NT2/D1 (cell line): ENCODE measurements at regions not wholly inside any gene's neighbourhood (a gene's known extent, or its start where the extent isn't known, plus 50 kb on each side); places are given as distances from the start of the nearest gene placed in this dataset.

Experiments used
- DNase-seq: peaks from one replicate; pipeline ENCODE4 v3.0.0-alpha.2; 2011; ENCODE audit warnings: low read depth, low spot score
- H3K27me3 ChIP-seq: 2 replicates; pipeline ENCODE4 v1.6.0; 2011; ENCODE audit warnings: mild to moderate bottlenecking; ENCODE audit not compliant: insufficient read length, insufficient read depth
- H3K36me3 ChIP-seq: 2 replicates; pipeline ENCODE4 v1.6.1; 2011; ENCODE audit warnings: mild to moderate bottlenecking, low read length, mixed read lengths; ENCODE audit not compliant: insufficient read depth, insufficient read length
- H3K4me1 ChIP-seq: 2 replicates; pipeline ENCODE4 v1.5.1; 2011; ENCODE audit not compliant: insufficient read depth, insufficient read length
- H3K4me3 ChIP-seq: 2 replicates; pipeline ENCODE4 v1.5.1; 2011; ENCODE audit warnings: low read depth; ENCODE audit not compliant: insufficient read length
- H3K9ac ChIP-seq: 2 replicates; pipeline ENCODE4 v1.6.0; 2011; ENCODE audit warnings: low read depth; ENCODE audit not compliant: insufficient read length
- H3K9me3 ChIP-seq: 2 replicates; pipeline ENCODE4 v1.5.1; 2011; ENCODE audit warnings: mild to moderate bottlenecking, low read length; ENCODE audit not compliant: insufficient read depth
- SUZ12 ChIP-seq: IDR thresholded peaks from 2 replicates; pipeline ENCODE4 v1.6.1; 2011; ENCODE audit not compliant: insufficient read length, insufficient read depth; ENCODE audit errors: extremely low read depth
- YY1 ChIP-seq: IDR thresholded peaks from 2 replicates; pipeline ENCODE4 v1.6.1; 2011; ENCODE audit not compliant: insufficient read length, insufficient read depth
- ZNF274 ChIP-seq: IDR thresholded peaks from 2 replicates; pipeline ENCODE4 v1.6.1; 2011; ENCODE audit warnings: mild to moderate bottlenecking, low read depth, low read length

DNA sequence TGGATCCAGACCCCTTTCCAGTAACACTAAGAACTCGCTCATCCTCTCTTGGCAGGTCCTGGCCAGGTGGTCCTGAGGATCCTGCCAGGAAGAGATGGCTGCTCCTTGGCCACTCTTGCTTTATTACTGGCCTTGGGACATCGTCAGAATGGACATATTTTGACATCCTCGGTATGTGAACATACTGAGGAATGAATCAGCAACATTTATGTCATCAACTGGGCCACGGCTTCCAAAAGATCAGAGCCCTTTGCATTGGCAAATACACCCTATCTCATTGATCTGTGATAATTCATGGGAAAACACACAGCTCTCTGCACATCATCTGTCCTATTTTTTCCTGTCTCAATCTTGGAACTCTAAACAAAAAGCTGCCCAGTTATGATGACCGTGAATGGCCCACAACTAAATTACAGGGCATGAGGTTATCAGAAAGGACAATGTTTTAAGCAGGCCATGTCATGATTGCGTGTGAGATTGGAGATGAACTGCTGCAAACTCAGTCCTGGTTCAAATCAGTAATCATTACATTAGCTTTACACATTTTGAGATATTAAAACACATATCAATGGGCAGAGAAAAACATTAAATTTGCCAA lies 1325.8 kb downstream of the AACS start:
- Histone ChIP-seq H3K9ac (no peak overlapping the region), H3K4me1 (no peaks in the 10 kb centered on the region), H3K4me3 (no peak overlapping the region), H3K36me3 (no peaks in the 10 kb centered on the region), H3K27me3 (no peaks in the 10 kb centered on the region), H3K9me3 (no peaks in the 10 kb centered on the region)
- TF ChIP-seq SUZ12 (no peak), ZNF274 (no peak), YY1 (no peak)
- DNase-seq = no peak

DNA sequence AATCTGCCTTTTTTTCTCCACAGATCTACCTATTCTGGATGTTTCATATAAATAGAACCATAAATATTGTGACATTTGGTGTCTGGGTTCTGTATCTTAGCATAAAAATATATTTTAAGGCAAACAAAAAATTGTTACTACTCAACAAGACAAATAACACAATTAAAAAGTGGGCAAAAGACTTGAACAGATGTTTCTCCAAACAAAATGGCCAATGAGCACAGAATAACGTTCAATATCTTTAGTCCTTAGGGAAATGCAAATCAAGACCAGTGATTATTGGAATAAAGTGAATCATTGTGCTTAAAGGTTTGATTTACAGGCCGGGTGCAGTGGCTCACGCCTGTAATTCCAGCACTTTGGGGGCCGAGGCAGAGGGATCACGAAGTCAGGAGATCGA lies 1331.3 kb downstream of the AACS start:
- no peak overlapping the region for H3K9ac ChIP-seq
- H3K9me3 ChIP-seq = peaks cover 23% of the 10 kb centered on the region; the same call in 1 of the 2 replicates
- no peaks in the 10 kb centered on the region for H3K36me3 ChIP-seq
- TF ChIP-seq YY1 = no peak
- no peak for TF ChIP-seq ZNF274
- no peak for TF ChIP-seq SUZ12
- no peaks in the 10 kb centered on the region for H3K4me1 ChIP-seq
- DNase-seq = no peak
- H3K27me3 ChIP-seq = no peaks in the 10 kb centered on the region
- H3K4me3 ChIP-seq = no peak overlapping the region

DNA sequence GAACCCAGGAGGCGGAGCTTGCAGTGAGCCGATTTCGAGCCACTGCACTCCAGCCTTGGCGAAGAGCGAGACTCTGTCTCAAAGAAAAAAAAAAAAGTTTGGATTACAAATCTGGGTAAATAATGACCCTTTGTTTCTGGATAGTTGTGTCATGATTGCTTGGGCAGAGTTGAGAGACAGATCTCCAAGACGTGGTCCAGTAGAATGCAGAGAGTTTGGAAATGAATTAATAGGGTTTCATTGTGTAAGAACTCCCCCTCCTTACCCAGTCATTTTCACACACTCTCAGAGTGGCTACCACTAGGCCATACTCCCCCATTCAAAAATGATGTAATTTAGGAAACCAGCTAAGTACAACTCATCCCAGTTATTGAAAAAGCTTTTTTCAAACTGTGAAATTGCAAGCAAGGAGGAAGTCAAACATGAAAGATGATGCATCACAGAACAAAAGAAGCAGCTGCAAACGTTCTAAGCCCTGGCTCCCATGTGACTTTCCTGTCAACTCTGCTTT lies 1331.9 kb downstream of the AACS start:
- H3K4me1 ChIP-seq = no peaks in the 10 kb centered on the region
- no peaks in the 10 kb centered on the region for H3K36me3 ChIP-seq
- TF ChIP-seq SUZ12 (no peak), YY1 (no peak), ZNF274 (no peak)
- DNase-seq = no peak
- H3K4me3 ChIP-seq = no peak overlapping the region
- H3K9ac ChIP-seq = no peak overlapping the region
- H3K9me3 ChIP-seq = peaks cover 23% of the 10 kb centered on the region; the same call in 1 of the 2 replicates
- no peaks in the 10 kb centered on the region for H3K27me3 ChIP-seq

- Histone ChIP-seq H3K9me3 (peaks cover 23% of the 10 kb centered on the region; the same call in 1 of the 2 replicates), H3K27me3 (no peaks in the 10 kb centered on the region), H3K9ac (no peak overlapping the region), H3K4me1 (no peaks in the 10 kb centered on the region), H3K36me3 (no peaks in the 10 kb centered on the region), H3K4me3 (no peak overlapping the region)
- no peak for TF ChIP-seq ZNF274
- TF ChIP-seq SUZ12 = no peak
- no peak for TF ChIP-seq YY1
- DNase-seq = no peak
These were observed 1332.4 kb downstream of the AACS start for GRCh38 chr12:126397660-126398059.

- Histone ChIP-seq H3K9ac (no peak overlapping the region), H3K27me3 (no peaks in the 10 kb centered on the region), H3K9me3 (peaks cover 23% of the 10 kb centered on the region; the same call in 1 of the 2 replicates), H3K4me1 (no peaks in the 10 kb centered on the region), H3K4me3 (no peak overlapping the region), H3K36me3 (no peaks in the 10 kb centered on the region)
- no peak for TF ChIP-seq ZNF274
- no peak for TF ChIP-seq YY1
- TF ChIP-seq SUZ12 = no peak
- DNase-seq = no peak
These were observed 1335.6 kb downstream of the AACS start for GRCh38 chr12:126400831-126401230.

DNA sequence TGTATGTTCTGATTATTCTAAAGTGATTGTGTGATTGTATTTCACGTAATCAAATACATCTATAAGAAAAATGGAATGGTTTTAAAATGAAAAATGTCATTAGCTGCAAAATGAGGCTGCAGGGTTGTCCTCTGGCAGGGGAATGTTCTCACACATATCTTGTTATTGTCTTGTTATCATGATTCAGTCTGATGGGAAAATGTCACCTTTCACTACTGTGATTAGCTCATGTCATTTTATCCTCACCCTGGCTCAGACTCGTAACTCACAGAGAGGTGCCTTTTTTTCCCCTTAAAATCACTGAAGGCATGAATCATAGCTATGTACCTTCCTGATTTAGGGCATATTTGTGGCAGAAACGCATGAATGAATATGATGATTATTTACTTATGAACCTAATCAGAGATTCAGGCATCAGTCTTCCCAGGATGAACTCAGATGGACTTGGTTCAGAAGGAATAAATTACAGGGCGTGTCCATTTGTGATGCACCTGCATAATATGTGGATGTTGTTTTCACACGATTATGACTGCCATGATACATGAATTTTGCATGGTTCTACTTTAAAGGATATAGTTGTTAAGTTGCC lies 1339.2 kb downstream of the AACS start:
- Histone ChIP-seq H3K27me3 (no peaks in the 10 kb centered on the region), H3K9me3 (peaks cover 4% of the 10 kb centered on the region; the same call in 1 of the 2 replicates), H3K9ac (no peak overlapping the region), H3K36me3 (no peaks in the 10 kb centered on the region), H3K4me1 (no peaks in the 10 kb centered on the region), H3K4me3 (no peak overlapping the region)
- no peak for DNase-seq
- TF ChIP-seq SUZ12 = no peak
- TF ChIP-seq ZNF274 = no peak
- TF ChIP-seq YY1 = no peak

DNA sequence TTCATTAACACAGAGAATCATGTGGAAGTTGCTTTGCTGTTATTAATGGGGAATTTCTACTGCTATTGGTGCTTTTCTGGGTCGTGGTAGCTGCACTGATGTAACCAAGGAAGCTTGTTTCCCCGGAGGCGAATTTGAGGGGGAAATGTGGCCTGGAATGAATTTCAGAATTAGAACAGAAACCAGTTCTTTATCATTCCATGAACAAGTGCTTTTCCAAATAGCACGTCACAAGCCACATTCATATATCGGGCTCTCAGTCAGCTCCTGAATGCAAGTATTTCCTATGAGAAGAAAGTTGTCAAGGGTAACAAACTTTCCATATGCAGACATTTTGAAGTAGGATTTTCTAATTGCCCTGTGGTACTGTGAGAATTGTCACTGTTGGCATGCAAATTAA lies 1353.2 kb downstream of the AACS start:
- no peak for DNase-seq

More for the DNA sequence above, 1353.2 kb downstream of the AACS start:
- TF ChIP-seq SUZ12 (no peak), YY1 (no peak), ZNF274 (no peak)
- Histone ChIP-seq H3K36me3 (no peaks in the 10 kb centered on the region), H3K4me1 (no peaks in the 10 kb centered on the region), H3K9ac (no peak overlapping the region), H3K4me3 (no peak overlapping the region), H3K27me3 (no peaks in the 10 kb centered on the region), H3K9me3 (0 out of 2 replicates have a peak, but pooled peaks cover 5% of the 10 kb centered on the region)
